H1 (cell line): ENCODE measurements at regions not wholly inside any gene's neighbourhood (a gene's known extent, or its start where the extent isn't known, plus 50 kb on each side); places are given as distances from the start of the nearest gene placed in this dataset.

Experiments used
- BACH1 ChIP-seq: IDR thresholded peaks from 2 replicates; pipeline ENCODE4 v1.6.1; 2012; ENCODE audit warnings: low read length, improper control_type of control experiment
- GTF2F1 ChIP-seq: IDR thresholded peaks from 2 replicates; pipeline ENCODE4 v1.6.1; 2012; ENCODE audit warnings: low read depth, low read length, improper control_type of control experiment, borderline replicate concordance
- POLR2AphosphoS5 ChIP-seq: IDR thresholded peaks from 2 replicates; pipeline ENCODE4 v1.6.1; 2011; ENCODE audit warnings: low read depth, low read length
- TF ChIP-seq, protein P1 (sequence below): IDR thresholded peaks from 2 replicates; pipeline ENCODE4 v1.6.1; 2011; ENCODE audit warnings: low read depth, mild to moderate bottlenecking, low read length; ENCODE audit not compliant: insufficient read depth

- TF ChIP-seq, protein P1, sequence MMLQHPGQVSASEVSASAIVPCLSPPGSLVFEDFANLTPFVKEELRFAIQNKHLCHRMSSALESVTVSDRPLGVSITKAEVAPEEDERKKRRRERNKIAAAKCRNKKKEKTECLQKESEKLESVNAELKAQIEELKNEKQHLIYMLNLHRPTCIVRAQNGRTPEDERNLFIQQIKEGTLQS: no peak
- TF ChIP-seq POLR2AphosphoS5: no peak
- TF ChIP-seq GTF2F1: no peak
- no peak for TF ChIP-seq BACH1
Observed at GRCh38 chr22:47504962-47505361, 742.5 kb downstream of the TBC1D22A start (continued).
